Stimulated activated naive CD8-positive, alpha-beta T cell treated with anti-CD3 and anti-CD28 coated beads, Interleukin-15, amount 100 ng/mL, for 72 hours (primary cell): ENCODE measurements at regions not wholly inside any gene's neighbourhood (a gene's known extent, or its start where the extent isn't known, plus 50 kb on each side); places are given as distances from the start of the nearest gene placed in this dataset.
"Not testable (repeated sequence)": the region's sequence is repeated elsewhere in the genome, so short reads cannot be mapped to it uniquely, and the experiment has no call there.

ENCODE experiments used
- ATAC-seq: fragments of 150-1000 bp; cut with Tn5 transposase; 2 replicates; pipeline ENCODE4 v1.10.0; 2021; ENCODE audit warnings: mild to moderate bottlenecking, moderate library complexity
- DNase-seq, 2 donors: peaks; one replicate each; pipeline ENCODE4 v3.0.0; 2021 to 2022
- H3K27ac Mint-ChIP-seq, 2 donors: one replicate each; pipeline ENCODE4 v1.8.0; 2022; ENCODE audit warnings: mild to moderate bottlenecking in 2 of 2, mixed read lengths in 2 of 2, moderate library complexity in 2 of 2
- H3K27me3 Mint-ChIP-seq: one replicate; pipeline ENCODE4 v1.8.0; 2022; ENCODE audit warnings: mixed read lengths
- H3K4me1 Mint-ChIP-seq: one replicate; pipeline ENCODE4 v1.8.0; 2022; ENCODE audit warnings: mild to moderate bottlenecking, mixed read lengths
- H3K4me3 Mint-ChIP-seq, 2 donors: one replicate each; pipeline ENCODE4 v1.8.0; 2022; ENCODE audit warnings: mild to moderate bottlenecking in 2 of 2, mixed read lengths in 2 of 2, moderate library complexity in 1 of 2
- H3K9me3 Mint-ChIP-seq, 2 donors: one replicate each; pipeline ENCODE4 v1.8.0; 2022; ENCODE audit warnings: mixed read lengths in 2 of 2

DNA sequence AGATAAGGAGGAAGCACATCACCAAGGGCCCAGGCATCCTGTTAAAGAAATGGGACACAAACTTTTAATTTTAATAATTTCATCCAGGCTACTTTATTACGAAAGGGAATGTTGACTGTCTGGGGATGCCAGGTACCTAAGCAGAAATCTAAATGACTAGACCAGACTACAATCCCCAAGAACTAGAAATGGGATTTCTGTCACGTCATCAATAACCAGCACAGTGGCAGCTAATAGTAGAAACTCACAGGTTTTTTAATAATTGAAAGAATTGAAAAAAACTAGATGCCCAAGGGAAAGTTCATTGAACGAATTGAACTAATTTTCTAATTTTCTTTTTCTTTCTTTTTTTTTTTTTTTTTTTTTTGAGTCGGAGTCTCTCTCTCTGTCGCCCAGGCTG lies 789.3 kb downstream of the IGSF11 start:
- DNase-seq, result no peak
- Mint-ChIP-seq H3K27ac (no peak overlapping the region), H3K4me1 (no peaks in the 10 kb centered on the region), H3K4me3 (no peak overlapping the region), H3K9me3 (peaks cover 0 to 5% of the 10 kb centered on the region in 2 donors), H3K27me3 (no peaks in the 10 kb centered on the region)
- ATAC-seq, result no peak

DNA sequence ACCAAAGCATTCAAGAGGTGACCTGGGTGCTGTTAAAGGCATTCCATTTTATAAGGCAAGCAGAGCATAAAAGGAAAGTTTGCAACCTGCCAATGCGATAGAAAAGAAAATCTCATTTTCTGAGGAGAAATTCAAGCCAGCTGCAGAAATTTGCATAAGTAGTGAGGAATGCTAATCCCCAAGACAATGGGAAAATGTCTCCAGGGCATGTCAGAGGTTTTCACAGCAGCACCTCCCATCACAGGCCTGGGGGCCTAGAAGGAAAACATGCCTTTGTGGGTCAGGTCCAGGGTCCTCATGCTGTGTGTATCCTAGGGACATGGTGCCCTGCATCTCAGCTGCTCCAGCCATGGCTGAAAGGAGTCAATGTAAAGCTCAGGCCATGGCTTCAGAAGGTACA lies 775.8 kb downstream of the IGSF11 start:
- peaks cover 15 to 34% of the 10 kb centered on the region in 2 donors for H3K9me3 Mint-ChIP-seq
- not testable (repeated sequence) for H3K27ac Mint-ChIP-seq, ATAC-seq

DNA sequence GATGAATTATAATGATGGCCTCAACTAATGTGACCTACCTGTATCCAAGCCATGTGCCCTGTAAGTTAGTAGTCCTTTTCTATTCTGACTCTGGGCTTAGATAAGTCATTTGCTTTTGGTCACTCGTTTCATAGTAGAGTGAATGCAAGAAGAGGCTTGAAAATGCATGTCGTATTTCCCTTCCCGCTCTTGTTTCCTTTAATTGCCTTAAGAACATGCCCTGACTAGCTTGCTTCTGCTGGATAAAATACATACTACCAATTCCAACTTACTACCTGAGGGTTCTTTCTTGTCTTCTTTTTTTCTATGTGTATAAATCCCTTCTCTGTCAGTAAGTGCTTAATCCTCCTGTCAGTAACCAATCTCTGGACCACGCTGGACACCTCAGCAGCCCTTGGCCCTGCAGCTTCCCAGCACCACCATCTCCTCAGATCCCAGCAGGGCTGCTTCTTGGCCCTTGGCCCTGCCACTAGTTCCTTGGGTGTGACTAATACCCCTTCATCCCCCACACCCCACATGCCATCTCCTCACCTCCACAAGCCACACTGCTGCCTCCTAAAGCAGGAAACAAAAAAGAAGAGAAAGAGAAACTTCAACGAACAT lies 771.7 kb downstream of the IGSF11 start:
- no peaks in the 10 kb centered on the region for H3K27me3 Mint-ChIP-seq
- no peaks in the 10 kb centered on the region for H3K4me1 Mint-ChIP-seq
- ATAC-seq (no peak), DNase-seq (no peak)
- peaks cover 20 to 34% of the 10 kb centered on the region in 2 donors for H3K9me3 Mint-ChIP-seq
- H3K4me3 Mint-ChIP-seq, result no peak overlapping the region
- no peak overlapping the region for H3K27ac Mint-ChIP-seq

More for the DNA sequence above, 775.8 kb downstream of the IGSF11 start:
- not testable (repeated sequence) for H3K27me3 Mint-ChIP-seq, H3K4me1 Mint-ChIP-seq, H3K4me3 Mint-ChIP-seq, DNase-seq

DNA sequence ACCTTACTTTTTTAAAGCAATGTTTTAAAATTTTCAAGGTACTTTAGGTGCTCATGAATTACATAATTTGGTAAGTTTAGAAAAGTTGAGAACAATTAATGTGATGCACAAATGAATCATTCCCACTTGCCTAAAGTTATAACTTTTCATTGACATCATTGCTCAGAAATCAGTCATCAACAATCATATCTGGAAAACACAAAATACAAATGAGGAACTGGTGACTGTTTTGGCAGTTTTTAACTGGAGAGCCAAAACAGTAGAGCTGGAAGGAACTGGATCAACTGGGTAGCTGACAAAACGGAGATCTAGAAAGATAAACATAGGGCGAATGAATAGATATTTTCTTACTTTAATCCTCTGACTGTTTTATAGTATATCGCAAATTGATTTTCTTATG lies 767.1 kb downstream of the IGSF11 start:
- Mint-ChIP-seq H3K4me1 (no peaks in the 10 kb centered on the region), H3K27me3 (no peaks in the 10 kb centered on the region), H3K27ac (no peak overlapping the region), H3K4me3 (no peak overlapping the region), H3K9me3 (peaks cover 13 to 21% of the 10 kb centered on the region in 2 donors)
- DNase-seq (no peak), ATAC-seq (no peak)

DNA sequence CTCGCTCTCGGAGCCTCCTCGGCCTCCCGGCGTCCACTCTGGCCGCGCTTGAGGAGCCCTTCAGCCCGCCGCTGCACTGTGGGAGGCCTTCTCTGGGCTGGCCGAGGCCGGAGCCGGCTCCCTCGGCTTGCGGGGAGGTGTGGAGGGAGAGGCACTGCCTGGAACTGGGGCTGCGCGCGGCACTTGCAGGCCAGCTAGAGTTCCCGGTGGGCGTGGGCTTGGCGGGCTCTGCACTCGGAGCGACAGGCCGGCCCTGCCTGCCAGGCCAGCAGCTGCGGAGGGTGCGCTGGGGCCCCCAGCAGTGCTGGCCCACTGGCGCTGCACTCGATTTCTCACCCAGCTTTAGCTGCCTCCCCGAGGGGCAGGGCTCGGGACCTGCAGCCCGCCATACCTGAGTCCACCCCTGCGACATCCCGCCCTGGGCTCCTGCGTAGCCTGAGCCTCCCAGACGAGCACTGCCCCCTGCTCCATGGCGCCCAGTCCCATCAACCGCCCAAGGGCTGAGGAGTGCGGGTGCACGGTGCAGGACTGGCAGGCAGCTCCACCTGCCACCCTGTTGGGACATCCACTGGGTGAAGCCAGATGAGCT lies 765.0 kb downstream of the IGSF11 start:
- Mint-ChIP-seq H3K9me3 (peaks cover 7 to 14% of the 10 kb centered on the region in 2 donors), H3K4me1 (no peaks in the 10 kb centered on the region), H3K27me3 (no peaks in the 10 kb centered on the region), H3K27ac (no peak overlapping the region), H3K4me3 (no peak overlapping the region)
- no peak for DNase-seq
- no peak for ATAC-seq

DNA sequence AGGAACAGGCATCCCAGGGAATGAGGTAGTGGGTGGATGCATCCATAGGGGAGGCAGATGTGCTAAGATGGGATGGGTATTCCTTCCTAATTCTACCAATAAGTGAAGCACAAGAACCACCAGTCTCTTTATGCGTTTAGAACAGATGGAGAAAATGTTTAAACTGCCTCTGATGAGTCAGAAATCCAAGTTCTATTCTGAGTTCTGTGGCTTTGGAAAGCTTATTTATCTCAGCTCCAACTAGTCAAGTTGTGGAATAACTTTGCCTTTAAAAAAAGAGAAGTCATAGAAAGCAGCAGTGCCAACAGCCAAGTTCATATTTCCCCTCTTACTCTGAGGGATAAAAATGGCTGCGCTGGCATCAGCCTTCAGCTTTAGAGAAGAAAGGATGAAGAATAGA lies 761.7 kb downstream of the IGSF11 start:
- H3K27me3 Mint-ChIP-seq, result no peaks in the 10 kb centered on the region
- no peak overlapping the region for H3K4me3 Mint-ChIP-seq
- ATAC-seq, result no peak
- H3K4me1 Mint-ChIP-seq, result no peaks in the 10 kb centered on the region
- DNase-seq, result no peak
- peaks cover 11 to 15% of the 10 kb centered on the region in 2 donors for H3K9me3 Mint-ChIP-seq
- no peak overlapping the region for H3K27ac Mint-ChIP-seq

DNA sequence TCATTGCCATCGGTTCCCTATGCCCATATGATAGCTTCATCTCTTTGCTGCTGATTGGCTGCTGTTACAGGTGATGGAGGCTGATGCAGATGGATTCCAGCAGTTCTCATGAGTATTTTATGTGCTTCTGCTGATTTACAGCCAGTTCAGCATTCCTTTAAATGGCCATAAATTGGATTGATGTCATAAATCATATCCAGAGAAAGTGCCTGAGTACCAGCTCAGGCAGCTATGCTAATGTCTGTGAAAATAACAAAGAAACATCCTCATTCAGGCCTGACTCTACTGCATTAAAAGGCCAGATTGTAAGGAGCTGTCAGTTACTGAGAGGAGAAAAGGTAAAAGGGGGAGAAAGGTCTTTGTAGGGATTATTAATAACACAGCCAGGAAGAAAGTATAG lies 756.8 kb downstream of the IGSF11 start:
- H3K4me1 Mint-ChIP-seq, result no peaks in the 10 kb centered on the region
- H3K27ac Mint-ChIP-seq, result no peak overlapping the region
- ATAC-seq, result no peak
- H3K27me3 Mint-ChIP-seq, result no peaks in the 10 kb centered on the region
- H3K9me3 Mint-ChIP-seq, result peaks cover 19 to 31% of the 10 kb centered on the region in 2 donors
- no peak overlapping the region for H3K4me3 Mint-ChIP-seq
- no peak for DNase-seq

DNA sequence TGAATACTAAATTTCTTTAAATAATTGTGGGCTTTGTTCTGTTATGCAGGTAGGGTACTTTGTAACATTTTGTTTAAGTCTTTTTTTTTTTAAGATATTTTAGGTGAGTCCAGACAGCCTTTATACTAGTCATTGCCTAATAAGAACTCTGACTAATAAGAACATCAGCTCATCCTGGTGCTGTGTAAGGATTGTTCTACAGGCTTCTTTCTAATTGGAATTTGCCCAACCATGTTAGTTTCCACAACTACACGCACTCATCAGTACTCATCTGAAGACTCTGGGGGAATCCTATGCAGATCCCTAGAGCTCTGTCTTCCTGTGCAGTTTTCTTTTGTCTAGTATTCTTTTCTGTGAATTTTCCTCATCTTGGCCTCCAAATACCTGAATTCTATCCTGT lies 741.8 kb downstream of the IGSF11 start:
- H3K27me3 Mint-ChIP-seq, result no peaks in the 10 kb centered on the region

DNA sequence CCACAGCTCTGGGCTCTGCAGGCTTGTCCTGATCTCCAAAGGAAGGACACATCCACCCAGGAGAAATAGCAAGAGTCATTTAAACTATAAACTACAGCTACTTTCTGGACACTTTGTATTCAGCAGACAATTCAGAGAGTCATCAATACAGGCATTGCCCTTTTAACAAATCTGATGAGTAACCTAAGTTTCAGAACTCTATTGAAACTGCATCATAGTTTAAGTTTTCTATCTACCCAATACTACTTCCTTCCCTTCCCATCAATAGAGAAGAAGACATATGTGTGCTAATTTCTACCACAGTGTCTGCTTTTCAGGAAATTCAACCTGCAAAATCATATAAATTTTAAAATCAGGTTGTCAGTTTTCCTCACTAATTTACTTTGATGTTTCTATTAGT lies 736.5 kb downstream of the IGSF11 start:
- Mint-ChIP-seq H3K27ac (no peak overlapping the region), H3K4me3 (no peak overlapping the region), H3K9me3 (peaks cover 3 to 6% of the 10 kb centered on the region in 2 donors), H3K4me1 (no peaks in the 10 kb centered on the region), H3K27me3 (no peaks in the 10 kb centered on the region)
- ATAC-seq, result no peak
- no peak for DNase-seq

More for the DNA sequence above, 741.8 kb downstream of the IGSF11 start:
- H3K9me3 Mint-ChIP-seq, result peaks cover 0 to 3% of the 10 kb centered on the region in 2 donors
- ATAC-seq, result no peak
- H3K4me1 Mint-ChIP-seq, result no peaks in the 10 kb centered on the region
- no peak for DNase-seq
- no peak overlapping the region for H3K27ac Mint-ChIP-seq
- H3K4me3 Mint-ChIP-seq, result no peak overlapping the region

DNA sequence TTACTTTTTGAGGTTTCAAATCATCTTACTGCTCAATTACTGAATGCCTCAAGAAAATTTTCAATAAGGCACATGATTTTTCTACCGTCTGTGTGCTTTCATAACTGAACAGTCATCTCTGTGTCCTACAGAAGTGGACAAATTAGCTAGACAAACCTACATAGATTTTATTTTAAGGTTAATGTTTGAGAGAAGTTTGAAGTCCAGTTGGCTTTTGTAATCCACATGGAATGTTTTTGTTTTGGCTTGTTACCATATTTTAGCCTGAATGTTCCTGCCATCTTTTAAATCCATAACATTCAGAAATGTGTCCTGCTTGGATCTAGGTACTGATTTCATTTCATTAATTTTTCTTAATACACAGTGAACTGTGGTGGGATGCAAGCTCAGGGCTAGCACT lies 730.1 kb downstream of the IGSF11 start:
- no peak overlapping the region for H3K27ac Mint-ChIP-seq
- DNase-seq, result no peak
- no peak overlapping the region for H3K4me3 Mint-ChIP-seq
- H3K4me1 Mint-ChIP-seq, result no peaks in the 10 kb centered on the region
- no peak for ATAC-seq
- no peaks in the 10 kb centered on the region for H3K27me3 Mint-ChIP-seq
- H3K9me3 Mint-ChIP-seq, result peaks cover 4 to 6% of the 10 kb centered on the region in 2 donors

DNA sequence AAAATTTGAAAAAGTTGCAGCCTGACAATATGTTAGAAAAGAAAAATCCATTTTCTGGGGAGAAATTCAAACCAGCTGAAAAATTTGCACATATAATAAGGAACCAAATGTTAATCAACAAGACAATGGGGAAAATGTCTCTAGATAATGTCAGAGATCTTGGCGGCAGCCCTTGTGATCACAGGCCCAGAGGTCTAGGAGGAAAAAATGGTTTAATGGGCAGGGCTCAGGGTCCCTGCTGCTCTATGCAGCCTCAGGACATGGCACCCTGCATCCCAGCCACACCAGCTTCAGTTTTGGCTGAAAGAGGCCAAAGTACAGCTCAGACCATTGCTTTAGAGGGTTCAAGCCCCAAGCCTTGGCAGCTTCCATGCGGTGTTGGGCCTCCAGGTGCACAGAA lies 701.9 kb downstream of the IGSF11 start:
- Mint-ChIP-seq H3K27me3 (no peaks in the 10 kb centered on the region), H3K4me3 (no peak overlapping the region), H3K27ac (no peak overlapping the region), H3K9me3 (peaks cover 12 to 30% of the 10 kb centered on the region in 2 donors), H3K4me1 (no peaks in the 10 kb centered on the region)
- no peak for ATAC-seq
- DNase-seq, result no peak

DNA sequence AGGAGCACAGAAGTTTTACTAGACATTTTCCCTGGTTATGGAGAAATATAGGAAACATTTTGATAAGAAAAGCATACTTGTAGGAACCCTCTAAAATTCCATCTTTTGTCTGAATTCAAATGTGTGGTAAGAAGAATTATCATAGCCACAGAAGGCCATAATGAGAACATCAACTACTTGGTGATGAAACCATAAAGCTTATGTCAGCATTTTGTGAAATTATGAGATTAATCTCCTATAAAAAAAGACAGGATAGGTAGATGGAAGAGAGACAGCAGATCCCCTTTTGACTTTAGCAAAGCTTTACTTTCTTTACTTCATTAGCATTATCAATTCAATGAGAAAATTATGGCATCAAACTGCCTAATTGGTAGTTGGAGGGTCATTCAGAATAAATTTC lies 697.0 kb downstream of the IGSF11 start:
- DNase-seq, result no peak
- peaks cover 0 to 11% of the 10 kb centered on the region in 2 donors for H3K9me3 Mint-ChIP-seq
- ATAC-seq, result no peak
- no peaks in the 10 kb centered on the region for H3K27me3 Mint-ChIP-seq
- no peaks in the 10 kb centered on the region for H3K4me1 Mint-ChIP-seq
- no peak overlapping the region for H3K4me3 Mint-ChIP-seq
- H3K27ac Mint-ChIP-seq, result no peak overlapping the region

DNA sequence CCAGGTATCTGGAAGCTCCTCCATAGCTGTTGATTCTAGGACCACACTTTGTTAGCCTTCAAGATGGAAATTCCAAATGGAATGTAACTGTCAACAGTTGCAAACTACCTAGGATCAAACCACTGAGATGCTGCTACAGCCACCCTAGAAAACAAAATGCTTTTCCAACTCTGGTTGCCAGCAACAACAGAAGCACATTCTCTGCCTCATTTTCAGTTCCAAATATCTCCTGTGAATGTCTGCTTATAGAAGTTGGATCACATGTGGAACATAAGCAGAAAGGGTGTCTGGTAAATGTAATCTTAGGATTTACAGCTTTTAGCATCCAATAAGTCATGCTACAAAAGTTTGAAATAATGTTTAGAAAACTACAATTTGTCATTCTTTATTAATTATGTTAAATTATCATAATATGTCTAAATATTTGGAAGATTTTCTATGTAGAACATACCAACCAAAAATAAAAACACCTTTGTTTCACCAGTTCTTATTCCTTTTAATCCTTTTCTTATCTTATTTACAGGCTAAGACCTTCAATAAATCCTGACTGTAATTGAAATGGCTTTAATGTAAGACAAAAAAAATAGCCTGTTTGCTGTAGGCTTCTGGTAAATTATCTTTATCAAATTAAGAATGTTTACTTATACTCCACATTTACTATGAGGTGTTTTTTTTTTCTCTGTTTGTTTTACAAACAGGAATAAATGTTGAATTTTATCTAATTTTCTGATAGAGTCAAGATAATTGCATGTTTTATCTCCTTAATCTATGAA lies 687.1 kb downstream of the IGSF11 start:
- no peak overlapping the region for H3K27ac Mint-ChIP-seq
- no peaks in the 10 kb centered on the region for H3K27me3 Mint-ChIP-seq
- H3K4me3 Mint-ChIP-seq, result no peak overlapping the region
- H3K4me1 Mint-ChIP-seq, result no peaks in the 10 kb centered on the region
- no peak for DNase-seq
- peaks cover 6 to 9% of the 10 kb centered on the region in 2 donors for H3K9me3 Mint-ChIP-seq
- no peak for ATAC-seq

DNA sequence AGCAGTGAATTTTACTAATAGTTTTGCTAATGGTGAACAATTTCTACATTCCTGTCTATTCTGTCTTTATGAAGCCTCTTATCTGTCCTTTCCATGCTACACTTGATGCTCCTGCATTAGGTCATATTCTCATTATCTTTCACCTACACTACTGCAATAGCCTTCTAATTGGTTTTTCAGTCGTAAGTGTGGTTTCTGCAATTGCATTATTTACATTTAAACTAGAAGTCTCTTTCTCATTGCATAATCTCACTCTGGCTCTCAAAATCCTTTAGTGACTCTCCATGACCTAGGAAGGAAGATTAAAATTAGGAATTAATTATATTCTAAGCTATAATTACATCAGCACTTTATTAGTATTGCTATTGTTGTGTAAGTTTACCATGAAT lies 686.5 kb downstream of the IGSF11 start:
- ATAC-seq (no peak), DNase-seq (no peak)
- no peaks in the 10 kb centered on the region for H3K27me3 Mint-ChIP-seq
- no peak overlapping the region for H3K4me3 Mint-ChIP-seq
- H3K4me1 Mint-ChIP-seq, result no peaks in the 10 kb centered on the region
- H3K27ac Mint-ChIP-seq, result no peak overlapping the region
- peaks cover 9 to 12% of the 10 kb centered on the region in 2 donors for H3K9me3 Mint-ChIP-seq

DNA sequence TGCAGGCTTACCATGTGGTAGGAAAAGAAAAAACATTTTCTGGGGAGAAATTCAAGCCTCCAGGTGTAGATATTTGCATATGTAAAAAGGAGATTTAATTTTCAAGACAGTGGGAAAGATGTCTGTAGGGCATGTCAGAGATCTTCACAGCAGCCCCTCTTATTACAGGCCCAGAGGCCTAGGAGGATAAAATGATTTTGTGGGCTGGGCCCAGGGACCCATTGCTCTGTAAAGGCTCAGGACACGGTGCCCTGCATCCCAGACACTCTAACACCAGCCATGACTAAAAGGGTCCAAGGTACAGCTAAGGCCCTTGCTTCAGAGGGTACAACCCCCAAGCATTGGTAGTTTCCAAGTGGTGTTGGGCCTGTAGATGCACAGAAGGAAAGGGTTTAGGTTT lies 680.1 kb downstream of the IGSF11 start:
- no peaks in the 10 kb centered on the region for H3K4me1 Mint-ChIP-seq
- DNase-seq (no peak), ATAC-seq (no peak)
- peaks cover 39 to 46% of the 10 kb centered on the region in 2 donors for H3K9me3 Mint-ChIP-seq
- H3K27me3 Mint-ChIP-seq, result no peaks in the 10 kb centered on the region
- no peak overlapping the region for H3K27ac Mint-ChIP-seq
- no peak overlapping the region for H3K4me3 Mint-ChIP-seq

DNA sequence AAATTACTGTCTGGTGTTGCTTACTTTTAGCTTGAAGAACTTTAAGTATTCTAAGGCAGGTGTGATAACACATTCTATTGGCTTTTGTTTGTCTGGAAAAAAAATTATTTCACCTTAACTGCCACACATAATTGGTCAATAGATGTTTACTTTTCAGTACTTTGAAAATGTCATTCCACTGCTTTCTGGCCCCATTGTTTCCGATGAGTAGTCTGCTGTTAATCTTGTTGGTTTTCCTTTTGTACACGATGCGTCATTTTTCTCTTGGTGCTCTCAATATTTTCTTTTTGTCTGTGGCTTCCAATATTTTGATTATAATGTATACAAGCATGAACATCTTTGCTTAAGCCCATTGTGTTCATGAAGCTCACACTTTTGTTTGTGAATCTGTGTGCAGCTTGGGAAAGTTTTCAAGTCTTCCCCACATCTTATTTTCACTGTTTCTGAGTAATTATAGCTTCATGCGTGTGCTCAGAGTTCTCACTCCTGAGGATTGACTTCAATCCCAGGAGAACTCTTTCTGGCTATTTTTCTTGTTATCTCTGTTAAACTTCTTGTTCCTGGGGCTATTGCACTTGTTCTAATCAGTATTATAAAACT lies 664.7 kb downstream of the IGSF11 start:
- Mint-ChIP-seq H3K4me1 (no peaks in the 10 kb centered on the region), H3K4me3 (no peak overlapping the region), H3K27ac (no peak overlapping the region), H3K9me3 (peaks cover 8 to 11% of the 10 kb centered on the region in 2 donors), H3K27me3 (no peaks in the 10 kb centered on the region)
- ATAC-seq, result no peak
- DNase-seq, result no peak
